ENCODE measurements at regions not wholly inside any gene's neighbourhood (a gene's known extent, or its start where the extent isn't known, plus 50 kb on each side); places are given as distances from the start of the nearest gene placed in this dataset.

DNA sequence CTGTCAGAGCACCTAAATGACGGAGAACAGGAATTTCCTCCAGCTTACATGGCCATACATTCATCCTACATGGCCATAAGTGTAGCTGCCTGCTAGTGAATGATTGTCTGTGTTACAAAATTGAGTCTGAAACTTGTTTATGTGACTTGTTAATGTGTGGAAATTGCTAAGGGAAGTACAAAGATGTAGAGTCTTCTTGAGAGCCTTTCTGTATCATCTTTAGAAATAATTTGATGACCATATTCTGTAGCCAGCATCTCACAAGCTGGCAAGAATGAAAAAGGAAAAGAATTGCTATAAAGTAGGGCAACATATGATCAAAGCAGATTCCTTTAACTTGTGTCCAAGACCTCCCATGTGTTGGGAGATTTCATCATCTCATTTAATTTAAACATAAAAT is 339.2 kb upstream of the LRRC7 start:
- TF ChIP-seq, protein P1, sequence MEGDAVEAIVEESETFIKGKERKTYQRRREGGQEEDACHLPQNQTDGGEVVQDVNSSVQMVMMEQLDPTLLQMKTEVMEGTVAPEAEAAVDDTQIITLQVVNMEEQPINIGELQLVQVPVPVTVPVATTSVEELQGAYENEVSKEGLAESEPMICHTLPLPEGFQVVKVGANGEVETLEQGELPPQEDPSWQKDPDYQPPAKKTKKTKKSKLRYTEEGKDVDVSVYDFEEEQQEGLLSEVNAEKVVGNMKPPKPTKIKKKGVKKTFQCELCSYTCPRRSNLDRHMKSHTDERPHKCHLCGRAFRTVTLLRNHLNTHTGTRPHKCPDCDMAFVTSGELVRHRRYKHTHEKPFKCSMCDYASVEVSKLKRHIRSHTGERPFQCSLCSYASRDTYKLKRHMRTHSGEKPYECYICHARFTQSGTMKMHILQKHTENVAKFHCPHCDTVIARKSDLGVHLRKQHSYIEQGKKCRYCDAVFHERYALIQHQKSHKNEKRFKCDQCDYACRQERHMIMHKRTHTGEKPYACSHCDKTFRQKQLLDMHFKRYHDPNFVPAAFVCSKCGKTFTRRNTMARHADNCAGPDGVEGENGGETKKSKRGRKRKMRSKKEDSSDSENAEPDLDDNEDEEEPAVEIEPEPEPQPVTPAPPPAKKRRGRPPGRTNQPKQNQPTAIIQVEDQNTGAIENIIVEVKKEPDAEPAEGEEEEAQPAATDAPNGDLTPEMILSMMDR (IDR thresholded peaks at IDR 0.05), result no peak
- no peak for TF ChIP-seq POLR2A (IDR thresholded peaks at IDR 0.05)

Data from breast epithelium (tissue), 3 donors.